Trophoblast cell (in vitro differentiated cells and primary cell): ENCODE measurements at regions not wholly inside any gene's neighbourhood (a gene's known extent, or its start where the extent isn't known, plus 50 kb on each side); places are given as distances from the start of the nearest gene placed in this dataset.

Experiments
- DNase-seq, 2 donors: peaks; one replicate each; pipeline ENCODE4 v3.0.0-alpha.2; 2016
- H2AFZ ChIP-seq: 2 replicates; pipeline ENCODE4 v1.6.1; 2013; ENCODE audit warnings: low read length, moderate library complexity, mild to moderate bottlenecking; ENCODE audit not compliant: insufficient read depth, poor library complexity
- H2AK5ac ChIP-seq: 2 replicates; pipeline ENCODE4 v1.6.1; 2013; ENCODE audit warnings: mild to moderate bottlenecking, low read length
- H2BK120ac ChIP-seq: 2 replicates; pipeline ENCODE4 v1.6.1; 2013; ENCODE audit warnings: low read length, mild to moderate bottlenecking, moderate library complexity; ENCODE audit not compliant: insufficient read depth, poor library complexity
- H2BK12ac ChIP-seq: 2 replicates; pipeline ENCODE4 v1.6.1; 2013; ENCODE audit warnings: mild to moderate bottlenecking, low read length, moderate library complexity
- H2BK5ac ChIP-seq: 2 replicates; pipeline ENCODE4 v1.6.1; 2013; ENCODE audit warnings: low read length, low read depth, moderate library complexity, mild to moderate bottlenecking; ENCODE audit not compliant: poor library complexity
- H3K14ac ChIP-seq: 2 replicates; pipeline ENCODE4 v1.6.1; 2013; ENCODE audit warnings: mild to moderate bottlenecking, low read length
- H3K18ac ChIP-seq: 2 replicates; pipeline ENCODE4 v1.6.1; 2013; ENCODE audit warnings: mild to moderate bottlenecking, low read length
- H3K23ac ChIP-seq: 2 replicates; pipeline ENCODE4 v1.6.1; 2013; ENCODE audit warnings: low read length
- H3K27ac ChIP-seq: 2 replicates; pipeline ENCODE4 v1.5.1; 2013; ENCODE audit warnings: low read depth, mild to moderate bottlenecking, inconsistent platforms, low read length, moderate library complexity
- H3K27me3 ChIP-seq: 2 replicates; pipeline ENCODE4 v1.6.1; 2013; ENCODE audit warnings: inconsistent platforms, mild to moderate bottlenecking, low read length, moderate library complexity; ENCODE audit not compliant: insufficient read depth
- H3K36me3 ChIP-seq, 2 experiments: 1 replicate in 1 of 2; 2 replicates in 1 of 2; pipeline ENCODE4 v1.6.1; 2013; ENCODE audit warnings: low read length in 2 of 2, mild to moderate bottlenecking in 2 of 2, moderate library complexity in 1 of 2; ENCODE audit not compliant: insufficient read depth in 2 of 2, control insufficient read depth in 1 of 2
- H3K4ac ChIP-seq: 2 replicates; pipeline ENCODE4 v1.6.1; 2013; ENCODE audit warnings: low read depth, mild to moderate bottlenecking, low read length, moderate library complexity
- H3K4me1 ChIP-seq, 2 experiments: 1 replicate in 1 of 2; 2 replicates in 1 of 2; pipeline ENCODE4 v1.6.1; 2013; ENCODE audit warnings: low read length in 2 of 2, mild to moderate bottlenecking in 2 of 2, moderate library complexity in 1 of 2; ENCODE audit not compliant: insufficient read depth in 2 of 2, control insufficient read depth in 1 of 2
- H3K4me2 ChIP-seq: 2 replicates; pipeline ENCODE4 v1.6.1; 2013; ENCODE audit warnings: inconsistent platforms, mild to moderate bottlenecking, low read length, moderate library complexity
- H3K4me3 ChIP-seq: 2 replicates; pipeline ENCODE4 v1.5.1; 2013; ENCODE audit warnings: mild to moderate bottlenecking, low read depth, low read length, inconsistent platforms
- H3K79me1 ChIP-seq: one replicate; pipeline ENCODE4 v1.6.1; 2013; ENCODE audit warnings: low read length
- H3K79me2 ChIP-seq: 2 replicates; pipeline ENCODE4 v1.6.1; 2013; ENCODE audit warnings: low read length, mild to moderate bottlenecking; ENCODE audit not compliant: control insufficient read depth, insufficient read depth, poor library complexity
- H3K9ac ChIP-seq: 2 replicates; pipeline ENCODE4 v1.6.1; 2013; ENCODE audit warnings: mild to moderate bottlenecking, low read length
- H3K9me3 ChIP-seq: 2 replicates; pipeline ENCODE4 v1.6.1; 2013; ENCODE audit warnings: low read depth, mild to moderate bottlenecking, control low read depth, inconsistent platforms, low read length; ENCODE audit not compliant: insufficient read depth
- H4K12ac ChIP-seq: 2 replicates; pipeline ENCODE4 v1.6.1; 2013; ENCODE audit warnings: low read depth, mild to moderate bottlenecking, low read length, moderate library complexity
- H4K8ac ChIP-seq: 2 replicates; pipeline ENCODE4 v1.6.1; 2013; ENCODE audit warnings: low read depth, mild to moderate bottlenecking, low read length, moderate library complexity
- H4K91ac ChIP-seq: one replicate; pipeline ENCODE4 v1.6.1; 2013; ENCODE audit warnings: low read depth, mild to moderate bottlenecking, low read length, moderate library complexity
- WGBS: extraction: QIAGEN DNeasy Blood & Tissue Kit; methylation state at CpG from one replicate; pipeline ENCODE4 v1.1.7; 2013; ENCODE audit warnings: missing lambda C conversion rate; ENCODE audit not compliant: insufficient read length, insufficient coverage; ENCODE audit errors: extremely low coverage; 5-methylcytosine and 5-hydroxymethylcytosine counted together

GRCh38 chr12:126482238-126482889, 1417.1 kb downstream of the AACS start:
- Histone ChIP-seq H2AFZ (no peak overlapping the region), H3K4me3 (no peak overlapping the region), H3K27ac (peak overlapping the region; percentile 22), H3K4ac (no peak overlapping the region), H3K27me3 (no peaks in the 10 kb centered on the region), H3K14ac (no peak overlapping the region), H3K79me2 (no peaks in the 10 kb centered on the region), H3K18ac (no peak overlapping the region), H3K9me3 (peaks cover 3% of the 10 kb centered on the region), H2BK120ac (no peak overlapping the region), H3K4me2 (no peak overlapping the region), H3K36me3 (no peaks in the 10 kb centered on the region), H4K91ac (peak overlapping the region; percentile 38), H3K9ac (no peak overlapping the region), H3K4me1 (peaks cover 0 to 2% of the 10 kb centered on the region in 2 experiments), H2BK5ac (no peak overlapping the region), H3K79me1 (peaks cover 1% of the 10 kb centered on the region), H2AK5ac (no peak overlapping the region), H4K12ac (no peak overlapping the region), H3K23ac (no peak overlapping the region), H4K8ac (no peak overlapping the region), H2BK12ac (no peak overlapping the region)
- no CpG with 5 or more reads among the region's 2 CpGs for WGBS
- DNase-seq = no peak

- Histone ChIP-seq H2BK5ac (no peak overlapping the region), H3K9ac (no peak overlapping the region), H3K4me2 (no peak overlapping the region), H3K23ac (no peak overlapping the region), H4K12ac (no peak overlapping the region), H3K27ac (peak overlapping the region; percentile 67), H3K79me2 (no peaks in the 10 kb centered on the region), H2BK120ac (no peak overlapping the region), H3K18ac (no peak overlapping the region), H3K9me3 (peaks cover 3% of the 10 kb centered on the region), H3K79me1 (peaks cover 1% of the 10 kb centered on the region), H4K8ac (no peak overlapping the region), H2BK12ac (no peak overlapping the region), H2AK5ac (no peak overlapping the region), H3K4me3 (no peak overlapping the region), H3K14ac (no peak overlapping the region), H3K36me3 (no peaks in the 10 kb centered on the region), H4K91ac (peak overlapping the region; percentile 65), H3K4ac (no peak overlapping the region), H2AFZ (no peak overlapping the region), H3K27me3 (no peaks in the 10 kb centered on the region), H3K4me1 (peaks cover 0 to 2% of the 10 kb centered on the region in 2 experiments)
- WGBS = no CpG with 5 or more reads among the region's 17 CpGs
- DNase-seq = no peak
Observed at GRCh38 chr12:126483145-126484068, 1418.2 kb downstream of the AACS start.

- Histone ChIP-seq H3K4ac (no peak overlapping the region), H3K27me3 (no peaks in the 10 kb centered on the region), H3K79me1 (peaks cover 1% of the 10 kb centered on the region), H3K4me3 (no peak overlapping the region), H3K4me2 (no peak overlapping the region), H4K12ac (no peak overlapping the region), H2AFZ (no peak overlapping the region), H2BK120ac (no peak overlapping the region), H3K36me3 (no peaks in the 10 kb centered on the region), H2BK12ac (no peak overlapping the region), H2AK5ac (no peak overlapping the region), H3K23ac (no peak overlapping the region), H2BK5ac (no peak overlapping the region), H3K9ac (no peak overlapping the region), H3K27ac (no peak overlapping the region), H3K79me2 (no peaks in the 10 kb centered on the region), H4K8ac (no peak overlapping the region), H4K91ac (no peak overlapping the region), H3K14ac (no peak overlapping the region), H3K4me1 (peaks cover 0 to 2% of the 10 kb centered on the region in 2 experiments), H3K18ac (no peak overlapping the region), H3K9me3 (no peaks in the 10 kb centered on the region)
- no peak for DNase-seq
- no CpG with 5 or more reads among the region's 4 CpGs for WGBS
Observed at GRCh38 chr12:126487431-126487980, 1422.3 kb downstream of the AACS start.

GRCh38 chr12:126488806-126489205, 1423.6 kb downstream of the AACS start:
- Histone ChIP-seq H2BK120ac (no peak overlapping the region), H4K12ac (no peak overlapping the region), H3K9me3 (no peaks in the 10 kb centered on the region), H3K36me3 (no peaks in the 10 kb centered on the region), H4K8ac (no peak overlapping the region), H3K4me3 (no peak overlapping the region), H3K4me2 (no peak overlapping the region), H4K91ac (no peak overlapping the region), H3K27ac (no peak overlapping the region), H2BK5ac (no peak overlapping the region), H3K27me3 (no peaks in the 10 kb centered on the region), H2BK12ac (no peak overlapping the region), H3K9ac (peak overlapping the region; percentile 67), H3K18ac (no peak overlapping the region), H2AK5ac (no peak overlapping the region), H3K23ac (no peak overlapping the region), H3K4ac (no peak overlapping the region), H3K14ac (no peak overlapping the region), H3K4me1 (peaks cover 0 to 4% of the 10 kb centered on the region in 2 experiments), H2AFZ (no peak overlapping the region), H3K79me1 (peaks cover 1% of the 10 kb centered on the region), H3K79me2 (no peaks in the 10 kb centered on the region)
- WGBS = no CpG with 5 or more reads among the region's 3 CpGs
- DNase-seq = no peak
